ENCODE measurements at regions not wholly inside any gene's neighbourhood (a gene's known extent, or its start where the extent isn't known, plus 50 kb on each side); places are given as distances from the start of the nearest gene placed in this dataset.

DNA sequence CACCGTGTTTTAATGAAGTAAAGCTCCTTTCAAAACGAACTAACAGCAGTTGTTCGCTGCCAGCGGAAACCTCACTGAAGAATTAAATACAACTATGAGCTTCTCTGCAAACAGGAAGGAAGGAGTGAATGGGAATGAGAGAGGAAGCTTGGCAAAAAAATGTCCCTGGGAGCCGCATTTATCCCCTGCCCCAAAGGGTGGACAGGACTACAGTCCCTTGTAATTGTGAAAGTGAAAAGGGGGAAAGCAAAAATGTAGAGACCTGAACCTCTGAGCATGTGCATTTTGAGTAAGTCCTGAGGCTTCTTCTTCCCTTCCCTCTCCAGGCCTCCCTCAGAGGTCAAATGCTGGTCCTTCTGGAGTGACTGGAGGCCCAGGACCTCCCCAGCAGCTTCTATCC is 53.8 kb upstream of the BMP2K start:
- DNase-seq, result no peak
- Mint-ChIP-seq H3K27ac (no peak overlapping the region), H3K36me3 (ENCODE audit: low read depth) (no peaks in the 10 kb centered on the region), H3K4me3 (no peak overlapping the region), H3K4me1 (peaks cover 20% of the 10 kb centered on the region), H3K9me3 (no peaks in the 10 kb centered on the region), H3K27me3 (no peaks in the 10 kb centered on the region)
- POLR2A ChIA-PET, result no interaction called here
- CTCF ChIA-PET, result no interaction called here

GRCh38 chr4:78722878-78723277 is 53.3 kb upstream of the BMP2K start:
- POLR2A ChIA-PET, result no interaction called here
- no peaks in the 10 kb centered on the region for H3K36me3 Mint-ChIP-seq (ENCODE audit: low read depth)
- H3K9me3 Mint-ChIP-seq, result no peaks in the 10 kb centered on the region
- no peak for DNase-seq
- H3K4me1 Mint-ChIP-seq, result peaks cover 20% of the 10 kb centered on the region
- CTCF ChIA-PET, result no interaction called here
- no peak overlapping the region for H3K4me3 Mint-ChIP-seq
- no peak overlapping the region for H3K27ac Mint-ChIP-seq
- no peaks in the 10 kb centered on the region for H3K27me3 Mint-ChIP-seq
